Motor neuron (in vitro differentiated cells): ENCODE measurements at regions not wholly inside any gene's neighbourhood (a gene's known extent, or its start where the extent isn't known, plus 50 kb on each side); places are given as distances from the start of the nearest gene placed in this dataset.
"Not testable (repeated sequence)": the region's sequence is repeated elsewhere in the genome, so short reads cannot be mapped to it uniquely, and the experiment has no call there.

Source experiments
- ATAC-seq, 8 experiments: fragments of 200-7000 bp; cut with Tn5 transposase; replicated peaks in 6 of 8; 2 replicates each; pipeline ENCODE4 v1.8.0; 2021; ENCODE audit warnings: mild to moderate bottlenecking in 8 of 8, moderate library complexity in 8 of 8
- H3K27ac ChIP-seq, 2 donors: fragments of 250-450 bp; sonication (Bioruptor Pico); 2 replicates each; pipeline ENCODE4 v1.9.0; 2021; ENCODE audit warnings: antibody characterized with exemption in 2 of 2, mild to moderate bottlenecking in 2 of 2, moderate library complexity in 1 of 2
- H3K4me1 ChIP-seq, 2 donors: fragments of 250-450 bp; sonication (Bioruptor Pico); replicated peaks in 1 of 2; 2 replicates each; pipeline ENCODE4 v1.6.1; 2021; ENCODE audit warnings: antibody characterized with exemption in 2 of 2, mild to moderate bottlenecking in 2 of 2, moderate library complexity in 1 of 2
- H3K4me3 ChIP-seq, 5 donors: fragments of 250-450 bp; sonication (Bioruptor Pico); 2 replicates each; pipeline ENCODE4 v1.9.0; 2021; ENCODE audit warnings: antibody characterized with exemption in 5 of 5, mild to moderate bottlenecking in 5 of 5, moderate library complexity in 4 of 5
- WGBS, 10 experiments: fragments of 450-650 bp; shearing (Covaris generic); methylation state at CpG; one replicate each; pipeline ENCODE4 v1.0.0; 2022; 5-methylcytosine and 5-hydroxymethylcytosine counted together
- in situ Hi-C, 9 experiments: fragments of 400-800 bp; cut with MboI; loops; one replicate each; pipeline ENCODE4 v1.15.0; 2021; ENCODE audit warnings: low sequenced_read_pairs in 9 of 9, low pct_unique_long_range_greater_than_20kb in 2 of 9; ENCODE audit not compliant: unreplicated experiment in 9 of 9

- Histone ChIP-seq H3K4me3 (no peak overlapping the region), H3K27ac (no peak overlapping the region), H3K4me1 (no peaks in the 10 kb centered on the region)
- WGBS, 10 experiments, result 0 to 100% (median 70%) methylated on average over 1 to 2 of the region's 2 CpGs
- no peak for ATAC-seq
- in situ Hi-C loops, result no loop called here
Observed at GRCh38 chr3:27779176-27779575, 57.1 kb upstream of the EOMES start.

GRCh38 chr3:27789420-27789819 lies 67.3 kb upstream of the EOMES start:
- ATAC-seq, result no peak
- Histone ChIP-seq H3K4me1 (no peaks in the 10 kb centered on the region), H3K27ac (no peak overlapping the region), H3K4me3 (no peak overlapping the region)
- WGBS, 10 experiments, result 78 to 100% (median 97%) methylated on average over 2 of the region's 2 CpGs; no CpG with 5 or more reads in 4 of the 10 experiments
- in situ Hi-C loops, result no loop called here

- Histone ChIP-seq H3K4me3 (no peak overlapping the region), H3K27ac (no peak overlapping the region), H3K4me1 (no peaks in the 10 kb centered on the region)
- in situ Hi-C loops, result no loop called here
- ATAC-seq, result no peak
- 69 to 92% (median 85%) methylated on average over 2 of the region's 2 CpGs; no CpG with 5 or more reads in 5 of the 10 experiments for WGBS, 10 experiments
Observed at GRCh38 chr3:27791956-27792355, 69.8 kb upstream of the EOMES start.

- WGBS, 10 experiments, result 0 to 71% (median 8%) methylated on average over 1 to 3 of the region's 3 CpGs; no CpG with 5 or more reads in 2 of the 10 experiments
- H3K4me1 ChIP-seq, result no peaks in the 10 kb centered on the region
- no peak overlapping the region for H3K27ac ChIP-seq
- in situ Hi-C loops, result no loop called here
- ATAC-seq, result peak in 1 of 8 experiments; percentile 39
- no peak overlapping the region for H3K4me3 ChIP-seq
Observed at GRCh38 chr3:27792869-27793268, 70.7 kb upstream of the EOMES start.

- no peak overlapping the region for H3K4me3 ChIP-seq
- peak in 1 of 8 experiments; percentile 48 for ATAC-seq
- 17 to 100% (median 83%) methylated on average over 2 to 4 of the region's 4 CpGs for WGBS, 10 experiments
- H3K27ac ChIP-seq, result no peak overlapping the region
- in situ Hi-C loops, result no loop called here
- no peaks in the 10 kb centered on the region for H3K4me1 ChIP-seq
Observed at GRCh38 chr3:27794211-27794610, 72.1 kb upstream of the EOMES start.

- Histone ChIP-seq H3K27ac (no peak overlapping the region), H3K4me3 (no peak overlapping the region), H3K4me1 (no peaks in the 10 kb centered on the region)
- in situ Hi-C loops, result no loop called here
- 36 to 100% (median 78%) methylated on average over 1 to 3 of the region's 4 CpGs; no CpG with 5 or more reads in 2 of the 10 experiments for WGBS, 10 experiments
- peak in 4 of 8 experiments; percentile 54 to 98 (median 89) for ATAC-seq
Observed at GRCh38 chr3:27796365-27796875, 74.3 kb upstream of the EOMES start.

GRCh38 chr3:27797773-27798172 lies 75.7 kb upstream of the EOMES start:
- no peak overlapping the region for H3K27ac ChIP-seq
- no peaks in the 10 kb centered on the region for H3K4me1 ChIP-seq
- no peak overlapping the region for H3K4me3 ChIP-seq
- WGBS, 10 experiments, result 21 to 100% (median 80%) methylated on average over 1 to 6 of the region's 6 CpGs; no CpG with 5 or more reads in 2 of the 10 experiments
- in situ Hi-C loops, result no loop called here
- no peak for ATAC-seq

GRCh38 chr3:27800261-27800660 lies 78.1 kb upstream of the EOMES start:
- WGBS, 10 experiments, result 43 to 96% (median 85%) methylated on average over 2 to 3 of the region's 3 CpGs; no CpG with 5 or more reads in 6 of the 10 experiments
- in situ Hi-C loops, result no loop called here
- Histone ChIP-seq H3K4me3 (no peak overlapping the region), H3K4me1 (no peaks in the 10 kb centered on the region), H3K27ac (no peak overlapping the region)
- ATAC-seq, result no peak

- 0 to 100% (median 75%) methylated on average over 1 to 2 of the region's 2 CpGs; no CpG with 5 or more reads in 3 of the 10 experiments for WGBS, 10 experiments
- H3K27ac ChIP-seq, result no peak overlapping the region
- no peaks in the 10 kb centered on the region for H3K4me1 ChIP-seq
- in situ Hi-C loops, result no loop called here
- no peak for ATAC-seq
- no peak overlapping the region for H3K4me3 ChIP-seq
Observed at GRCh38 chr3:27802425-27802824, 80.3 kb upstream of the EOMES start.

GRCh38 chr3:27802849-27803248 lies 80.7 kb upstream of the EOMES start:
- no peak overlapping the region for H3K4me3 ChIP-seq
- ATAC-seq, result no peak
- H3K4me1 ChIP-seq, result no peaks in the 10 kb centered on the region
- no peak overlapping the region for H3K27ac ChIP-seq
- in situ Hi-C loops, result no loop called here

- WGBS, 10 experiments, result 25 to 80% (median 67%) methylated on average over 1 to 2 of the region's 2 CpGs; no CpG with 5 or more reads in 3 of the 10 experiments
- Histone ChIP-seq H3K27ac (no peak overlapping the region), H3K4me1 (no peaks in the 10 kb centered on the region), H3K4me3 (no peak overlapping the region)
- in situ Hi-C loops, result no loop called here
- ATAC-seq, result no peak
Observed at GRCh38 chr3:27805282-27805681, 83.2 kb upstream of the EOMES start.

GRCh38 chr3:27813255-27813654 lies 91.1 kb upstream of the EOMES start:
- Histone ChIP-seq H3K4me1 (no peaks in the 10 kb centered on the region), H3K4me3 (no peak overlapping the region), H3K27ac (no peak overlapping the region)
- WGBS, 10 experiments, result 0 to 88% (median 61%) methylated on average over 1 of the region's 1 CpG; no CpG with 5 or more reads in 4 of the 10 experiments
- in situ Hi-C loops, result no loop called here
- no peak for ATAC-seq

- H3K4me1 ChIP-seq, ATAC-seq, in situ Hi-C loops: not testable (repeated sequence)
- H3K4me3 ChIP-seq, result peak overlapping the region; percentile 21 to 42 (median 37)
- H3K27ac ChIP-seq, result peak overlapping the region in 1 of 2 donors; percentile 83
- WGBS, 10 experiments, result 33 to 100% (median 57%) methylated on average over 1 to 10 of the region's 23 CpGs; no CpG with 5 or more reads in 7 of the 10 experiments
Observed at GRCh38 chr3:27821609-27822008, 99.5 kb upstream of the EOMES start.
